ENCODE measurements at regions not wholly inside any gene's neighbourhood (a gene's known extent, or its start where the extent isn't known, plus 50 kb on each side); places are given as distances from the start of the nearest gene placed in this dataset.

DNA sequence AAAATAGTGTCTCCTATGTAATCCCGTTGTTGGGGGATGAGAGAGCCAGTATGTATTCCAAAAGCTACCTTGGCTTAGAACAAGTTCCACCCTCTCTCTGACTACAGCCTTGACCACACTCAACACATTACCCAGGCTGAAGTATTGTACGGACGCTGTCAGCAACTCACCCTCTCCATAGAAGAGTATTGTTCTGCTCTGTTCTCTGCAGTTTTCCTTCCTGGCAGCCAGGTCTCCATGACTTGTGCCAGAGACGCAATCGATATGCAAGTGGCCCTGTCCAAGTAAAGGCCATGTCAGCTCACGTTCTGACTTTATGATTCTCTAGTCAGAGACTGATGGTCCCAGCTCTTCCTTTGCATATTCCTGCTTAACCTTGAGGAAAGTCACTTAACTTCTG is 164.1 kb upstream of the SLCO3A1 start:
- TF ChIP-seq, protein P1, sequence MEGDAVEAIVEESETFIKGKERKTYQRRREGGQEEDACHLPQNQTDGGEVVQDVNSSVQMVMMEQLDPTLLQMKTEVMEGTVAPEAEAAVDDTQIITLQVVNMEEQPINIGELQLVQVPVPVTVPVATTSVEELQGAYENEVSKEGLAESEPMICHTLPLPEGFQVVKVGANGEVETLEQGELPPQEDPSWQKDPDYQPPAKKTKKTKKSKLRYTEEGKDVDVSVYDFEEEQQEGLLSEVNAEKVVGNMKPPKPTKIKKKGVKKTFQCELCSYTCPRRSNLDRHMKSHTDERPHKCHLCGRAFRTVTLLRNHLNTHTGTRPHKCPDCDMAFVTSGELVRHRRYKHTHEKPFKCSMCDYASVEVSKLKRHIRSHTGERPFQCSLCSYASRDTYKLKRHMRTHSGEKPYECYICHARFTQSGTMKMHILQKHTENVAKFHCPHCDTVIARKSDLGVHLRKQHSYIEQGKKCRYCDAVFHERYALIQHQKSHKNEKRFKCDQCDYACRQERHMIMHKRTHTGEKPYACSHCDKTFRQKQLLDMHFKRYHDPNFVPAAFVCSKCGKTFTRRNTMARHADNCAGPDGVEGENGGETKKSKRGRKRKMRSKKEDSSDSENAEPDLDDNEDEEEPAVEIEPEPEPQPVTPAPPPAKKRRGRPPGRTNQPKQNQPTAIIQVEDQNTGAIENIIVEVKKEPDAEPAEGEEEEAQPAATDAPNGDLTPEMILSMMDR (optimal IDR thresholded peaks at IDR 0.05 in 1 of 3, IDR thresholded peaks at IDR 0.05 in 1 of 3, conservative IDR thresholded peaks at IDR 0.05 in 1 of 3; ENCODE audit: extremely low read depth in 1 of 3, insufficient read depth in 2 of 3, low read length in 3 of 3) = no peak
- no peak for TF ChIP-seq EZH2 (IDR thresholded peaks at IDR 0.05; ENCODE audit: low read length)

Data from keratinocyte (primary cell).